NB4 (cell line): ENCODE measurements at regions not wholly inside any gene's neighbourhood (a gene's known extent, or its start where the extent isn't known, plus 50 kb on each side); places are given as distances from the start of the nearest gene placed in this dataset.

ENCODE experiments used
- DNase-seq: peaks from one replicate; pipeline ENCODE4 v3.0.0; 2010; ENCODE audit warnings: low read depth
- H3K4me3 ChIP-seq: one replicate; pipeline ENCODE4 v1.5.1; 2011; ENCODE audit warnings: mild to moderate bottlenecking, low read depth, low read length, moderate library complexity
- MYC ChIP-seq: IDR thresholded peaks from 2 replicates; pipeline ENCODE4 v1.6.1; 2011; ENCODE audit warnings: low read depth, low read length
- POLR2A ChIP-seq: IDR thresholded peaks from 2 replicates; pipeline ENCODE4 v1.6.1; 2011; ENCODE audit warnings: mild to moderate bottlenecking; ENCODE audit not compliant: insufficient read length; ENCODE audit errors: extremely low read depth
- TF ChIP-seq, protein P1 (sequence below): IDR thresholded peaks from one replicate; pipeline ENCODE4 v1.5.1; 2012; ENCODE audit warnings: low read depth, low read length
- TF ChIP-seq, protein P2 (sequence below): IDR thresholded peaks from 2 replicates; pipeline ENCODE4 v1.6.1; 2011; ENCODE audit warnings: low read depth, low read length

DNA sequence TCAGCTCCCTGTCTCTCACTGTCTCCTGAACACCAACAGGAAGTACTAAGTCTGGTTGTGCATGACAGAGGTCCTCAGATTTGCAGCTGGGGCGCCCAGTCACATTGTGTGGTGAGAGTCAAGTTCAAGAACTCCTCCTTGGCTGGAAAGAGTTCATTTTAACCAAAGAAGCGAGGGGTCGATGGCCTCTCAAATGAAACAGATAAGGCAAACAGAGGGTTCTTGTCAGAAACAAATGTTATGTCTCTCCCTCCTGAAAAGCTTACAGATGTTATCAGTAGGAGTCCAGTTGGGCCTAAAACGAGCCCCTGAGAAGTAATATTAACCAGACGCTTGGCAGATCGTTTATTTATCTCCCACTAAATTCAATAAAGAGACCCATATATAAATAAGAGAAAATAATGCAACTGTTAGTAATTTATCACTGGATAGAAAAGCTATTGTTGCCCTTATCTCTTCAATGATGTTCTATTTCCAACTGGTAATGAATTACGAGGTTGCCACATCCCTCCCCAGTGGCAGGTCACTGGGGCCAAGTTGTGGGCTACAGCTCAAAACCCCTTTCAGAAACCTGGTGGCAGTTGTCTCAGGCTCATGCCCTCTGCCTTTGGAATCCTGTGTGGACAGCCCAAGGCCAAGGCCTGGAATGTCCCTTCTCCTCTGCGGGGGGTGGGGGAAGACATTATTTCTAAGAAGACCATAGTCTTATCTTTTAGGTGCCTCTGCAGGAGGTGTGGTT lies 307.5 kb upstream of the DYNLRB2 start:
- no peak for TF ChIP-seq POLR2A
- TF ChIP-seq MYC: no peak
- TF ChIP-seq, protein P1, sequence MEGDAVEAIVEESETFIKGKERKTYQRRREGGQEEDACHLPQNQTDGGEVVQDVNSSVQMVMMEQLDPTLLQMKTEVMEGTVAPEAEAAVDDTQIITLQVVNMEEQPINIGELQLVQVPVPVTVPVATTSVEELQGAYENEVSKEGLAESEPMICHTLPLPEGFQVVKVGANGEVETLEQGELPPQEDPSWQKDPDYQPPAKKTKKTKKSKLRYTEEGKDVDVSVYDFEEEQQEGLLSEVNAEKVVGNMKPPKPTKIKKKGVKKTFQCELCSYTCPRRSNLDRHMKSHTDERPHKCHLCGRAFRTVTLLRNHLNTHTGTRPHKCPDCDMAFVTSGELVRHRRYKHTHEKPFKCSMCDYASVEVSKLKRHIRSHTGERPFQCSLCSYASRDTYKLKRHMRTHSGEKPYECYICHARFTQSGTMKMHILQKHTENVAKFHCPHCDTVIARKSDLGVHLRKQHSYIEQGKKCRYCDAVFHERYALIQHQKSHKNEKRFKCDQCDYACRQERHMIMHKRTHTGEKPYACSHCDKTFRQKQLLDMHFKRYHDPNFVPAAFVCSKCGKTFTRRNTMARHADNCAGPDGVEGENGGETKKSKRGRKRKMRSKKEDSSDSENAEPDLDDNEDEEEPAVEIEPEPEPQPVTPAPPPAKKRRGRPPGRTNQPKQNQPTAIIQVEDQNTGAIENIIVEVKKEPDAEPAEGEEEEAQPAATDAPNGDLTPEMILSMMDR: no peak
- TF ChIP-seq, protein P2, sequence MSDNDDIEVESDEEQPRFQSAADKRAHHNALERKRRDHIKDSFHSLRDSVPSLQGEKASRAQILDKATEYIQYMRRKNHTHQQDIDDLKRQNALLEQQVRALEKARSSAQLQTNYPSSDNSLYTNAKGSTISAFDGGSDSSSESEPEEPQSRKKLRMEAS: no peak
- no peak for DNase-seq
- H3K4me3 ChIP-seq: no peak overlapping the region

DNA sequence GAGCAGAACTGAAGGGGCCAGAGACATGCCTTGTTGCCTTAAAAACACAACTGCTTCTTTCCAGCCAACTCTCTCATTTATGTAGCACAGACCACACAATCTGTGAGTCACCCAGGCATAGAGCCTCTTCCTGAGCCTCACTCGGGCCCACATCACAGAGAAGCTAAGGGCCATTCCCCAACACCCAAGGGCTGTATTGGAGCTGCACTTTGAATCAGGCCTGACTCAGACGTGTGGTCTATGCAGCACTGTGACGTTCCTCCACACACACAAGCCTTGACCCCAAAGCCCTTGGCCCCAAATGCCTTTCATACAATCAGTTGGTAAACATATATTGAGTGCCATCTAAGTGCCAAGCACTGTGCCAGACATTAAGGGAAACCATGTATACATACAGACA lies 308.9 kb upstream of the DYNLRB2 start:
- DNase-seq: no peak
- H3K4me3 ChIP-seq: no peak overlapping the region
- TF ChIP-seq MYC (no peak), POLR2A (no peak)
- TF ChIP-seq, protein P2: no peak
- TF ChIP-seq, protein P1: no peak

DNA sequence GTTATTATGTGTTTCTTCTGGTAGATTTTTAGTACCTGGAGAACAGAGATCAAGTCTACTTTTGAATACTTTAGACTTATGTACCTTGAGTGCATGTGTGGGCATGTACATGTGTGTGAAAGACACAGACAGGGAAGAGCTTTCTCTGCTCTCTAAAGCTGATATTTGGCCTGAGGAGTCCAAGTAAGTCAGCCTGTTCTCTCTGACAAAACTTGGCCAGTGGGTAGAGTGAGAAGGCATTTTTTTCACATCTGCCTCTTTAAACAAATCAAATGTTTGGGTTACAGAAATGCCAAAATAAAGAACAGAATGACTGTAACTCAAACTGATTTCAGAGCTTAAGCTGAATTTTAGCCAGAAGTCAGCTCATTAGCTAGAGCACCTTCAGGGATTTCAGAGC lies 309.7 kb upstream of the DYNLRB2 start:
- DNase-seq: no peak
- TF ChIP-seq, protein P1: no peak
- TF ChIP-seq POLR2A (no peak), MYC (no peak)
- TF ChIP-seq, protein P2: no peak
- H3K4me3 ChIP-seq: no peak overlapping the region

DNA sequence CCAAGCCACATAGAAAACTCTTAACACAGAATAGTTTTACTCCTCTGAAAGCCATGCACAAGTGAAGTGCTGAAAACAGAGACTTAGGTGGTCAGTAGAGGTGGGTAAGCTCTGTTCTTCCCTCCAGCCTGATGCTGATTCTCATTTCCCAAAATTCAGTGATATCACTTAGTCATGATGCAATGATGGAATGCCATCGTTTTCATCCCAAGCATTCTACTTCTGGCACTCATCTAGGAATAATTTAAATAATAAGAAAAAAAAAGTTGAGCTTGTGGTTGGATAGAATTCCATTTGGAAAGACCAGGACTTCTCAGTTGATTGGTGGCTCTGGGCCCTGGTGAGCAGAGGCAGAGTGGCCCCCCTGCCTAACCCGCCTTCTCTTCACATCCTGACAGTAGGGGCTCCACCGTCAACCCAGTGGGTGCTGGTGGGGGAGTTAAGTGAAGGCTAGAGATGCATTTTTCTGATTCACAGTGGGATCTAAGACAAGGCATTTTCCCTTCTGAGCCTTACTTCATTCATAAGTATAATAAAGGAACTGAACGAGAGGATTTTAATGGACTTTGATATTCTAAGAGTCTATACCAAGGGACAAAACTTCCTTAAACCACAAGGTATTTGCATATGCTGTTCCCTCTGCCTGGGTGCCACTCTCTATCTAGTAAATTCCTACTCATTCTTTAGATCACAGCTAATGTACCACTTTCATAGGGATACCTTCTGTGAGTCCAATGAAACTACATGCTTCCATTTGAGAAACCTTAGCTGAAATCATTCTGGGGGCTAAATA lies 310.3 kb upstream of the DYNLRB2 start:
- TF ChIP-seq, protein P1: no peak
- no peak for TF ChIP-seq POLR2A
- TF ChIP-seq MYC: no peak
- TF ChIP-seq, protein P2: no peak
- DNase-seq: no peak
- no peak overlapping the region for H3K4me3 ChIP-seq

DNA sequence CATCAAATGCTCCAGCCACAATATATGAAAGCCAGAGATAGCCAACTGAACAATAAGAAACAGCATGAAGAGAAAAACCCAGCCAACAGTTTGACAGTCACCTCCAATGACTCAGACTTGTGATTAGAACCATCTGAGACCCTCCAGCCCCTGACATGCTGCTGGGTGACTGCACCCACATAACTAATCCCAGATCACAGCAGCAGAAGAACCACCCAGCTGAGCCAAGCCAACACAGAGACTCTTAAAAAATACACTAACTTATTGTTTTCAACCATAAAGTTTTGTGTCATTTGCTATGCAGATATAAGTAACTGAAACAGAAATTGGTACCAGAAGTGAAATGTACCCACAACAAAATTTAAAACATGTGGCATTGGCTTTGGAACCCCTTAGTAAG lies 314.3 kb upstream of the DYNLRB2 start:
- TF ChIP-seq, protein P2: no peak
- no peak for TF ChIP-seq POLR2A
- TF ChIP-seq, protein P1: no peak
- TF ChIP-seq MYC: no peak
- no peak overlapping the region for H3K4me3 ChIP-seq
- DNase-seq: no peak
